Upper lobe of left lung (tissue), 4 donors: ENCODE measurements at regions not wholly inside any gene's neighbourhood (a gene's known extent, or its start where the extent isn't known, plus 50 kb on each side); places are given as distances from the start of the nearest gene placed in this dataset.

Experiments
- CTCF ChIP-seq, 6 experiments: fragments of 450-650 bp in 4 of 6; fragments of 200-600 bp in 2 of 6; sonication (generic) in 2 of 6; IDR thresholded peaks; one replicate each; pipeline ENCODE4 v1.5.1; 2016 to 2019; ENCODE audit warnings: antibody characterized with exemption in 6 of 6
- EP300 ChIP-seq, 4 donors: sonication (generic); formaldehyde crosslinking; IDR thresholded peaks; one replicate each; pipeline ENCODE4 v1.5.1; 2017; ENCODE audit warnings: antibody characterized with exemption in 4 of 4, control low read depth in 2 of 4
- POLR2A ChIP-seq, 4 donors: fragments of 450-650 bp; IDR thresholded peaks; one replicate each; pipeline ENCODE4 v1.5.1; 2016 to 2017; ENCODE audit warnings: antibody characterized with exemption in 4 of 4, mild to moderate bottlenecking in 2 of 4
- POLR2AphosphoS5 ChIP-seq, 2 donors: sonication (generic); formaldehyde crosslinking; IDR thresholded peaks; one replicate each; pipeline ENCODE4 v1.5.1; 2017; ENCODE audit warnings: antibody characterized with exemption in 2 of 2

- TF ChIP-seq CTCF (IDR thresholded peaks at IDR 0.05), result no peak
- TF ChIP-seq POLR2AphosphoS5 (IDR thresholded peaks at IDR 0.05), result no peak
- no peak for TF ChIP-seq POLR2A (IDR thresholded peaks at IDR 0.05)
- no peak for TF ChIP-seq EP300 (IDR thresholded peaks at IDR 0.05)
Measured at GRCh38 chr2:108067820-108068405, 81.6 kb downstream of the SLC5A7 start.
